ENCODE measurements at regions not wholly inside any gene's neighbourhood (a gene's known extent, or its start where the extent isn't known, plus 50 kb on each side); places are given as distances from the start of the nearest gene placed in this dataset.

- TF ChIP-seq GATA2 (IDR thresholded peaks at IDR 0.05; ENCODE audit: low read depth, low read length) (no peak), GATA3 (IDR thresholded peaks at IDR 0.05; ENCODE audit: low read depth, low read length) (no peak)
Observed at GRCh38 chr10:52874581-52874980, 102.0 kb upstream of the MBL2 start.
